ENCODE measurements at regions not wholly inside any gene's neighbourhood (a gene's known extent, or its start where the extent isn't known, plus 50 kb on each side); places are given as distances from the start of the nearest gene placed in this dataset.

DNA sequence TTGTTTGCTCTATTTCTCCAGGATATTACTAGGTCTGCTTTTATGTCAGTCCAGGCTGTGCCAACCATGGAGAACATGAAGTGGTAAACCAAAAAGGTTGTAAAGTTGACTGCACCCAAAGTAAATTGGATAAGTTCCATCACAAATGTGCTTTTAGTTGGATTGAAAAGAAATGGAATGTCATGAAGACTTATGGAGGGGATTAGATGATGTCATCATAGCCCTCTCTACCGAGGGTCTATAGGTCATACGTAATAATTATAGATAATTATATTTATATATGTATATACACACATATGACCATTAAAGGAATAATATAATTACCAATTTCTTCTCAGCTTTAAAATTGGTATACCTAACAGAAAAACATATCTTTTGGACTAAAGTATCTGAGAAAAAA, 714.9 kb downstream of the NOVA1 start:
- TF ChIP-seq, protein P1, sequence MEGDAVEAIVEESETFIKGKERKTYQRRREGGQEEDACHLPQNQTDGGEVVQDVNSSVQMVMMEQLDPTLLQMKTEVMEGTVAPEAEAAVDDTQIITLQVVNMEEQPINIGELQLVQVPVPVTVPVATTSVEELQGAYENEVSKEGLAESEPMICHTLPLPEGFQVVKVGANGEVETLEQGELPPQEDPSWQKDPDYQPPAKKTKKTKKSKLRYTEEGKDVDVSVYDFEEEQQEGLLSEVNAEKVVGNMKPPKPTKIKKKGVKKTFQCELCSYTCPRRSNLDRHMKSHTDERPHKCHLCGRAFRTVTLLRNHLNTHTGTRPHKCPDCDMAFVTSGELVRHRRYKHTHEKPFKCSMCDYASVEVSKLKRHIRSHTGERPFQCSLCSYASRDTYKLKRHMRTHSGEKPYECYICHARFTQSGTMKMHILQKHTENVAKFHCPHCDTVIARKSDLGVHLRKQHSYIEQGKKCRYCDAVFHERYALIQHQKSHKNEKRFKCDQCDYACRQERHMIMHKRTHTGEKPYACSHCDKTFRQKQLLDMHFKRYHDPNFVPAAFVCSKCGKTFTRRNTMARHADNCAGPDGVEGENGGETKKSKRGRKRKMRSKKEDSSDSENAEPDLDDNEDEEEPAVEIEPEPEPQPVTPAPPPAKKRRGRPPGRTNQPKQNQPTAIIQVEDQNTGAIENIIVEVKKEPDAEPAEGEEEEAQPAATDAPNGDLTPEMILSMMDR (IDR thresholded peaks at IDR 0.05; ENCODE audit: poor library complexity) = no peak
- TF ChIP-seq EZH2 (IDR thresholded peaks at IDR 0.05; ENCODE audit: borderline replicate concordance) = no peak

Data from hepatocyte (in vitro differentiated cells).